SU-DHL-6 (cell line): ENCODE measurements at regions not wholly inside any gene's neighbourhood (a gene's known extent, or its start where the extent isn't known, plus 50 kb on each side); places are given as distances from the start of the nearest gene placed in this dataset.

Experiments used
- H2AFZ ChIP-seq: fragments of 200-600 bp; sonication (generic); 2 replicates; pipeline ENCODE4 v1.6.1; 2014; ENCODE audit warnings: low read depth, mild to moderate bottlenecking, moderate library complexity, mixed read lengths, antibody characterized with exemption, low read length; ENCODE audit not compliant: severe bottlenecking
- H3F3A ChIP-seq: fragments of 200-600 bp; shearing (Covaris generic); 2 replicates; pipeline ENCODE4 v1.6.0; 2016; ENCODE audit warnings: antibody characterized with exemption, mild to moderate bottlenecking; ENCODE audit not compliant: insufficient read depth
- H3K27ac ChIP-seq: fragments of 200-600 bp; sonication (generic); 2 replicates; pipeline ENCODE4 v1.5.1; 2016; ENCODE audit warnings: low read depth, mild to moderate bottlenecking, low read length, moderate library complexity, mixed read lengths
- H3K27me3 ChIP-seq: fragments of 200-600 bp; sonication (generic), shearing (Covaris generic); 2 replicates; pipeline ENCODE4 v1.6.0; 2014; ENCODE audit warnings: mild to moderate bottlenecking, low read length
- H3K36me3 ChIP-seq: fragments of 200-600 bp; sonication (generic); 2 replicates; pipeline ENCODE4 v1.6.1; 2014; ENCODE audit warnings: mild to moderate bottlenecking, low read length, mixed read lengths
- H3K4me2 ChIP-seq: fragments of 300-600, 200-600 bp; shearing (Covaris generic), sonication (generic); 2 replicates; pipeline ENCODE4 v1.6.0; 2014; ENCODE audit warnings: low read length, low read depth, mild to moderate bottlenecking; ENCODE audit not compliant: poor library complexity, severe bottlenecking
- H3K4me3 ChIP-seq: fragments of 200-600 bp; sonication (generic); 2 replicates; pipeline ENCODE4 v1.5.1; 2014; ENCODE audit warnings: antibody characterized with exemption, low read length, mild to moderate bottlenecking, mixed read lengths; ENCODE audit not compliant: insufficient read depth, poor library complexity, severe bottlenecking
- H3K79me2 ChIP-seq: fragments of 200-600 bp; sonication (generic); 2 replicates; pipeline ENCODE4 v1.6.1; 2014; ENCODE audit warnings: mild to moderate bottlenecking, low read length, moderate library complexity; ENCODE audit not compliant: insufficient read depth
- H3K9ac ChIP-seq: fragments of 200-600 bp; sonication (generic); 2 replicates; pipeline ENCODE4 v1.7.0; 2014; ENCODE audit warnings: mild to moderate bottlenecking, low read length
- H3K9me2 ChIP-seq: fragments of 200-600 bp; sonication (generic); replicated peaks from 2 replicates; pipeline ENCODE4 v1.6.1; 2014; ENCODE audit warnings: low read length; ENCODE audit not compliant: insufficient read depth
- H3K9me3 ChIP-seq: fragments of 200-600 bp; sonication (generic); 2 replicates; pipeline ENCODE4 v1.6.1; 2014; ENCODE audit warnings: low read length, mixed read lengths; ENCODE audit not compliant: insufficient read depth
- H4K20me1 ChIP-seq: fragments of 200-600 bp; sonication (generic); 2 replicates; pipeline ENCODE4 v1.6.1; 2014; ENCODE audit warnings: low read depth, mild to moderate bottlenecking, antibody characterized with exemption, low read length, moderate library complexity, mixed read lengths
- CTCF ChIP-seq: fragments of 200-600 bp; sonication (generic); IDR thresholded peaks from one replicate; pipeline ENCODE4 v1.5.1; 2017; ENCODE audit warnings: antibody characterized with exemption, mild to moderate bottlenecking, low read length, moderate library complexity; ENCODE audit not compliant: insufficient read depth, poor library complexity, severe bottlenecking
- EZH2phosphoT487 ChIP-seq: fragments of 200-600 bp; sonication (generic), shearing (Covaris generic); conservative IDR thresholded peaks from 2 replicates; pipeline ENCODE4 v1.6.1; 2018; ENCODE audit warnings: mild to moderate bottlenecking, antibody characterized with exemption, low read length, moderate library complexity, mixed read lengths

DNA sequence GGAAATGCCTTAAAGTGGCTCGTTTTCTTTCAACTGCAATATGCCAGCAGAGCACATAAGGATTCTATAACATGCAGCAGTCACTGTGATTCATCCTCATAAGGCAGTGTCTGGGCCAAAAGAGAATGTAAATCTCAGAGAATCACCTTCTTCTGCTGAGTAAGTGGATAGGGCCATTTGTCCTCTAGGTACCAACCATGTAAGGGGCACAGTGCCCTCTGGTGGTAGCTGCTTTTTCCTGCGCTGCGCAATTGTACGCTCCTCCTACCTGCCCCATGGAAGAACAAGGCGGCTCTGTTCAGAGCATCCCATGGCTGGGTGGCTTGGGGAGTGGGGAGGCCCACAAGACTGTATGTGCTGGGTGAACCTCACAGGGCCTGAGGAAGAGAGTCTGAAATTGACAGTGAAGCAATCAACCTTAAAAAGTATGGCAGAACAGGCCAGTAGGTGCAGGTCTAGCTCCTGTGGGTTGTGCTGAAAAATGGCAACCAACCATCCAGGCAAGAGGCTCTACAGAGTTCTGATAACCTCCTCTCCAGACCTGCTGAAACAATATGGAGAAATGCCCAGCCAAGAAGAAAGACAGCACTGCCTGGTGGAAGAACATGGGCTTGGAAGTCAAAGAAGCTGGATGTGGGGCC lies 78.6 kb upstream of the C10orf90 start:
- no peak overlapping the region for H3K9ac ChIP-seq

GRCh38 chr10:126754966-126755365 lies 84.5 kb upstream of the C10orf90 start:
- no peaks in the 10 kb centered on the region for H3F3A ChIP-seq
- no peak overlapping the region for H3K4me2 ChIP-seq
- H3K9me2 ChIP-seq: no peaks in the 10 kb centered on the region
- no peaks in the 10 kb centered on the region for H4K20me1 ChIP-seq
- H3K4me3 ChIP-seq: no peak overlapping the region
- no peak for TF ChIP-seq EZH2phosphoT487
- TF ChIP-seq CTCF: no peak
- H3K27me3 ChIP-seq: no peaks in the 10 kb centered on the region
- no peak overlapping the region for H3K9ac ChIP-seq
- H2AFZ ChIP-seq: no peak overlapping the region
- no peaks in the 10 kb centered on the region for H3K9me3 ChIP-seq
- no peak overlapping the region for H3K27ac ChIP-seq
- H3K79me2 ChIP-seq: no peaks in the 10 kb centered on the region
- no peaks in the 10 kb centered on the region for H3K36me3 ChIP-seq

More for the DNA sequence above, 78.6 kb upstream of the C10orf90 start:
- no peak for TF ChIP-seq EZH2phosphoT487
- TF ChIP-seq CTCF: peak; percentile 62
- Histone ChIP-seq H2AFZ (no peak overlapping the region), H3K27me3 (no peaks in the 10 kb centered on the region), H3K79me2 (no peaks in the 10 kb centered on the region), H3K36me3 (no peaks in the 10 kb centered on the region), H3K27ac (no peak overlapping the region), H3K4me3 (no peak overlapping the region), H3F3A (no peaks in the 10 kb centered on the region), H3K4me2 (no peak overlapping the region), H3K9me2 (no peaks in the 10 kb centered on the region), H4K20me1 (no peaks in the 10 kb centered on the region), H3K9me3 (no peaks in the 10 kb centered on the region)

DNA sequence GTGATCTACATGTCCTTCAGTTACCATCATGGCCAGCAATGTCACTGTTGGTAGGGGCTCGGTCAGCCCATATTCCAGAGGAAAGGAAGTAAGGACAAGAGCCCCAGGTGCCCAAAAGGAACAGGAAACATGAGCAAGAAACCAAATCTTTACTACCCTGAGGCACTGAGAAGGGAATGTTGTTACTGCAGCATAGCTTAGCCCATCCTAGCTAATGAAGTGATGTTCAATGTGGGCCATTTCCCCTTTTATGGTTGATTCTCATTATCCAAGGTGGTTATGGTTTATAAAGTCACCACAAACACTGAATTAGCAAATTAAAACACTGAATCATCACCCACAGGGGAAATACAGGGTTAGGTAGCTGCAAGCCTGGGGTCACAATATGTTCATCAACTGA lies 88.4 kb upstream of the C10orf90 start:
- no peaks in the 10 kb centered on the region for H3K79me2 ChIP-seq
- no peak overlapping the region for H3K4me3 ChIP-seq
- no peak for TF ChIP-seq EZH2phosphoT487
- TF ChIP-seq CTCF: no peak
- H3K4me2 ChIP-seq: no peak overlapping the region
- no peaks in the 10 kb centered on the region for H3F3A ChIP-seq
- no peak overlapping the region for H2AFZ ChIP-seq
- no peaks in the 10 kb centered on the region for H3K36me3 ChIP-seq
- no peak overlapping the region for H3K9ac ChIP-seq
- no peaks in the 10 kb centered on the region for H3K9me2 ChIP-seq
- no peaks in the 10 kb centered on the region for H4K20me1 ChIP-seq
- H3K27me3 ChIP-seq: no peaks in the 10 kb centered on the region
- H3K9me3 ChIP-seq: no peaks in the 10 kb centered on the region
- H3K27ac ChIP-seq: no peak overlapping the region
